Neuronal stem cell (in vitro differentiated cells): ENCODE measurements at regions not wholly inside any gene's neighbourhood (a gene's known extent, or its start where the extent isn't known, plus 50 kb on each side); places are given as distances from the start of the nearest gene placed in this dataset.
"Not testable (repeated sequence)": the region's sequence is repeated elsewhere in the genome, so short reads cannot be mapped to it uniquely, and the experiment has no call there.

Source experiments
- DNase-seq: peaks from one replicate; pipeline ENCODE4 v3.0.0-alpha.2; 2013; ENCODE audit warnings: low spot score
- H2AFZ ChIP-seq: one replicate; pipeline ENCODE4 v1.6.1; 2013; ENCODE audit warnings: mild to moderate bottlenecking, low read length, inconsistent platforms
- H2AK5ac ChIP-seq: 2 replicates; pipeline ENCODE4 v1.6.1; 2013; ENCODE audit warnings: low read depth, mild to moderate bottlenecking, inconsistent platforms, low read length, moderate library complexity, mixed read lengths
- H2BK120ac ChIP-seq: 2 replicates; pipeline ENCODE4 v1.6.1; 2013; ENCODE audit warnings: low read depth, mild to moderate bottlenecking, inconsistent platforms, low read length, moderate library complexity, mixed read lengths
- H2BK12ac ChIP-seq: one replicate; pipeline ENCODE4 v1.6.1; 2013; ENCODE audit warnings: low read length, inconsistent platforms
- H2BK15ac ChIP-seq: 2 replicates; pipeline ENCODE4 v1.6.1; 2013; ENCODE audit warnings: mild to moderate bottlenecking, low read length, inconsistent platforms, mixed read lengths
- H2BK5ac ChIP-seq: one replicate; pipeline ENCODE4 v1.6.1; 2013; ENCODE audit warnings: inconsistent platforms, mild to moderate bottlenecking, low read length, moderate library complexity
- H3K14ac ChIP-seq: one replicate; pipeline ENCODE4 v1.6.1; 2013; ENCODE audit warnings: low read length, inconsistent platforms
- H3K18ac ChIP-seq: 2 replicates; pipeline ENCODE4 v1.6.1; 2013; ENCODE audit warnings: low read length, inconsistent platforms
- H3K23ac ChIP-seq: 2 replicates; pipeline ENCODE4 v1.6.1; 2013; ENCODE audit warnings: low read depth, mild to moderate bottlenecking, mixed read lengths, low read length, inconsistent platforms; ENCODE audit not compliant: poor library complexity
- H3K27ac ChIP-seq: replicated peaks from 3 replicates; pipeline ENCODE4 v1.5.1; 2013; ENCODE audit warnings: low read length, inconsistent platforms
- H3K27me3 ChIP-seq, 3 experiments: 2 replicates each; pipeline ENCODE4 v1.6.1; 2013; ENCODE audit warnings: low read length in 3 of 3, mild to moderate bottlenecking in 2 of 3, inconsistent platforms in 1 of 3, low read depth in 1 of 3, mixed read lengths in 1 of 3, moderate library complexity in 1 of 3; ENCODE audit not compliant: control insufficient read depth in 3 of 3, insufficient read depth in 3 of 3
- H3K36me3 ChIP-seq, 2 donors: replicated peaks in 1 of 2; 2 replicates each; pipeline ENCODE4 v1.6.1; 2013; ENCODE audit warnings: low read length in 2 of 2; ENCODE audit not compliant: control insufficient read depth in 2 of 2, insufficient read depth in 2 of 2
- H3K4ac ChIP-seq: 2 replicates; pipeline ENCODE4 v1.6.1; 2013; ENCODE audit warnings: inconsistent platforms, mild to moderate bottlenecking, low read length, moderate library complexity
- H3K4me1 ChIP-seq, 2 donors: 1 replicate in 1 of 2; 2 replicates in 1 of 2; pipeline ENCODE4 v1.6.1; 2013; ENCODE audit warnings: low read length in 2 of 2, low read depth in 1 of 2; ENCODE audit not compliant: control insufficient read depth in 2 of 2, insufficient read depth in 1 of 2
- H3K4me2 ChIP-seq: one replicate; pipeline ENCODE4 v1.6.1; 2013; ENCODE audit warnings: mild to moderate bottlenecking, low read length, inconsistent platforms; ENCODE audit not compliant: insufficient read depth, poor library complexity, severe bottlenecking
- H3K4me3 ChIP-seq, 2 donors: 2 replicates each; pipeline ENCODE4 v1.5.1; 2013; ENCODE audit warnings: low read length in 2 of 2, mild to moderate bottlenecking in 2 of 2, inconsistent platforms in 1 of 2, moderate library complexity in 1 of 2
- H3K79me1 ChIP-seq: one replicate; pipeline ENCODE4 v1.6.1; 2013; ENCODE audit warnings: low read depth, mild to moderate bottlenecking, inconsistent platforms, low read length, moderate library complexity
- H3K9ac ChIP-seq: one replicate; pipeline ENCODE4 v1.6.1; 2013; ENCODE audit warnings: mild to moderate bottlenecking, low read depth, low read length, inconsistent platforms; ENCODE audit not compliant: poor library complexity
- H3K9me3 ChIP-seq, 2 donors: replicated peaks in 1 of 2; 2 replicates each; pipeline versions ENCODE3 to v1.6.1; 2013; ENCODE audit warnings: low read length in 2 of 2, mild to moderate bottlenecking in 2 of 2, inconsistent platforms in 1 of 2, low read depth in 1 of 2, mixed read lengths in 1 of 2, moderate library complexity in 1 of 2; ENCODE audit not compliant: control insufficient read depth in 2 of 2, insufficient read depth in 1 of 2
- H4K8ac ChIP-seq: one replicate; pipeline ENCODE4 v1.6.1; 2013; ENCODE audit warnings: low read depth, mild to moderate bottlenecking, inconsistent platforms, low read length, moderate library complexity
- H4K91ac ChIP-seq: one replicate; pipeline ENCODE4 v1.6.1; 2013; ENCODE audit warnings: low read length, low read depth, mild to moderate bottlenecking, inconsistent platforms; ENCODE audit not compliant: poor library complexity
- WGBS, 2 donors: extraction: QIAGEN DNeasy Blood & Tissue Kit; methylation state at CpG; one replicate each; pipeline ENCODE4 v1.1.7; 2013; ENCODE audit warnings: missing lambda C conversion rate in 2 of 2, mixed read lengths in 1 of 2; ENCODE audit not compliant: insufficient read length in 2 of 2, insufficient replicate concordance in 1 of 2; ENCODE audit errors: extremely low coverage in 2 of 2; 5-methylcytosine and 5-hydroxymethylcytosine counted together

GRCh38 chrX:93868289-93868965 is 194.4 kb downstream of the FAM133A start:
- no peak overlapping the region for H2BK15ac ChIP-seq
- H3K14ac ChIP-seq = no peak overlapping the region
- DNase-seq = no peak
- no peaks in the 10 kb centered on the region for H3K4me1 ChIP-seq
- no CpG with 5 or more reads among the region's 9 CpGs for WGBS, 2 donors
- H3K4ac ChIP-seq = no peak overlapping the region
- H3K9me3 ChIP-seq = no peaks in the 10 kb centered on the region
- no peak overlapping the region for H3K4me2 ChIP-seq
- H3K79me1 ChIP-seq = no peaks in the 10 kb centered on the region
- H3K27me3 ChIP-seq = no peaks in the 10 kb centered on the region
- no peak overlapping the region for H3K18ac ChIP-seq
- H3K4me3 ChIP-seq = no peak overlapping the region
- H2BK120ac ChIP-seq = no peak overlapping the region
- no peak overlapping the region for H4K91ac ChIP-seq
- H3K27ac ChIP-seq = no peak overlapping the region
- H3K23ac ChIP-seq = no peak overlapping the region
- H2AFZ ChIP-seq = no peak overlapping the region
- H3K36me3 ChIP-seq = no peaks in the 10 kb centered on the region
- H3K9ac ChIP-seq = no peak overlapping the region
- no peak overlapping the region for H4K8ac ChIP-seq
- no peak overlapping the region for H2AK5ac ChIP-seq
- no peak overlapping the region for H2BK12ac ChIP-seq
- H2BK5ac ChIP-seq = no peak overlapping the region

DNA sequence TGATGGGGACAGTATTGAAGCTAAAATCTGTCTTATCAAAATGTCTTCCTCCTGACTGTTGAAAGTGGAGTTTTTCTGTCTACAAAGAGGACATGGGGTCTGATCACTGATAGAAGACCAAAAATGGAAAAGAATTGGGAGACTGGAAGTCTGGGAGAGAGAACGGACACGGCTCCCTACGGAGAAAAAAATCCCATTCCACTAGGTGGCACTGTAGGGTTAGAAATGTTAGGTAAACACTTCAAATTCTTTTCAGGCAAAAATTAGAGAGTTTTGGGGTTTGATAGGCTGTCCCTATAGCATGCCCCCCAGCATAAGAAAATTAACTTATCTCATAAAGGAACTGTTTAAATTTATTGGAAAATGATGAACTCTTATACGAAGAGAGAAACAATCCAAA is 200.5 kb downstream of the FAM133A start:
- no peaks in the 10 kb centered on the region for H3K27me3 ChIP-seq
- H3K23ac ChIP-seq = no peak overlapping the region
- H3K9ac ChIP-seq = no peak overlapping the region
- no peak overlapping the region for H2BK5ac ChIP-seq
- WGBS, 2 donors = no CpG with 5 or more reads among the region's 4 CpGs
- H2BK15ac ChIP-seq = no peak overlapping the region
- H2AK5ac ChIP-seq = no peak overlapping the region
- no peak overlapping the region for H4K91ac ChIP-seq
- H3K9me3 ChIP-seq = no peaks in the 10 kb centered on the region
- no peak overlapping the region for H3K4ac ChIP-seq
- H2BK12ac ChIP-seq = no peak overlapping the region
- no peak overlapping the region for H3K18ac ChIP-seq
- no peaks in the 10 kb centered on the region for H3K36me3 ChIP-seq
- H3K14ac ChIP-seq = no peak overlapping the region
- no peaks in the 10 kb centered on the region for H3K4me1 ChIP-seq
- no peak overlapping the region for H3K27ac ChIP-seq
- no peak overlapping the region for H2BK120ac ChIP-seq
- H3K4me3 ChIP-seq = no peak overlapping the region
- no peaks in the 10 kb centered on the region for H3K79me1 ChIP-seq
- H2AFZ ChIP-seq = no peak overlapping the region
- no peak overlapping the region for H4K8ac ChIP-seq
- peak; percentile 12 for DNase-seq
- H3K4me2 ChIP-seq = no peak overlapping the region

DNA sequence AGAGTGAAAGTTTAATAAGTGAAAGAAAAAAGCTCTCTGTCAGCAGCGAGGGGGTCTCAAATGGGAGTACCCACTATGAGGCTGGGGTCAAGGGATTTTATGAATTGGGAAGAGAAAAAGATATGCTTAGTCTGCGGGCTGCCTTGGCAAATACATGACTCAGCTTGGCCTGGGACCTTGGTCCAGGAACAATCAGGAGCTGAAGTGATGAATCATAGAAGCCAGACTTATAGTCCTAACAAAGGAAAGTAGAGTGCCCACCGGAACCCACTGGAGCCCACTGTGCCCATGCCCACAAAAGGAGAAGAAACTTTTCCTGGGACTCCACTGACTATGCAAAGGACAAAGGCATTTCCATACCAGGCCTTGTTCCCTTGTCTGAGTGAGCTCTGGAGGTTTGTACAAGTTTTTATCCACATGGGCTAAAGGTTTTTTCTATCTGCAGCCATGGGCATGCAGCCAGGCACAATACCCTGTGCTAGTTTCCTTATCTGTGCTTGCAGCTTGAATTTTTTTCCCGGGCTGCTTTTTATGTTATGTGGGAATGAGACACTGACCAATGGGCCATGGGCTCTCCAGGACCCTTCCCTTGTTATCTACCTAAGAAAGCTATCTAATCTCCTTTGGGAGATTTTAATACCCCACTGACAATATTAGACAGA is 201.7 kb downstream of the FAM133A start:
- no CpG with 5 or more reads among the region's 4 CpGs for WGBS, 2 donors

DNA sequence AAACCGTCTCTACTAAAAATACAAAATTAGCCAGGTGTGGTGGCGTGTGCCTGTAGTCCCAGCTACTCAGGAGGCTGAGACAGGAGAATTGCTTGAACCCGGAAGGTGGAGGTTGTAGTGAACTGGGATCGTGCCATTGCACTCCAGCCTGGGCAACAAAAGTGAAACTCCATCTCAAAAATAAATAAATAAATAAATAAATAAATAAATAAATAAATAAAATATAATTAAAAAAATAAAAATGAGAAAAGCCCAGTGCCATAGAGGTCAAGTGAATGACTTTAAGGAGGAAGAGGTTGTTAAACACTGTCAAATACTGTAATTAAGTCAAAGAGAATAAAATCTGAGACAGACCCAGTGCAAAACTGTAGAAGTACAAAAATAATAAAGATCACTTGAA is 247.0 kb downstream of the FAM133A start:
- not testable (repeated sequence) for H3K14ac ChIP-seq, H3K23ac ChIP-seq, H2BK120ac ChIP-seq, H3K4ac ChIP-seq, H3K27ac ChIP-seq, H3K36me3 ChIP-seq, H3K18ac ChIP-seq, H3K79me1 ChIP-seq, H3K4me2 ChIP-seq, H2BK15ac ChIP-seq, H2AK5ac ChIP-seq, H3K9ac ChIP-seq, H3K4me1 ChIP-seq, H4K8ac ChIP-seq, H2BK5ac ChIP-seq, H4K91ac ChIP-seq, H3K4me3 ChIP-seq, H3K9me3 ChIP-seq, DNase-seq, H2BK12ac ChIP-seq, H2AFZ ChIP-seq, H3K27me3 ChIP-seq
- WGBS, 2 donors = no CpG with 5 or more reads among the region's 4 CpGs

More for the DNA sequence above, 201.7 kb downstream of the FAM133A start:
- H3K4me2 ChIP-seq = no peak overlapping the region
- no peak overlapping the region for H2BK15ac ChIP-seq
- H3K4ac ChIP-seq = no peak overlapping the region
- no peaks in the 10 kb centered on the region for H3K27me3 ChIP-seq
- H2BK120ac ChIP-seq = no peak overlapping the region
- no peaks in the 10 kb centered on the region for H3K79me1 ChIP-seq
- no peaks in the 10 kb centered on the region for H3K36me3 ChIP-seq
- no peaks in the 10 kb centered on the region for H3K9me3 ChIP-seq
- no peak overlapping the region for H3K9ac ChIP-seq
- H3K4me1 ChIP-seq = no peaks in the 10 kb centered on the region
- H3K14ac ChIP-seq = no peak overlapping the region
- no peak overlapping the region for H2AFZ ChIP-seq
- no peak overlapping the region for H3K23ac ChIP-seq
- H4K91ac ChIP-seq = no peak overlapping the region
- no peak overlapping the region for H2AK5ac ChIP-seq
- H3K4me3 ChIP-seq = no peak overlapping the region
- H4K8ac ChIP-seq = no peak overlapping the region
- H3K18ac ChIP-seq = no peak overlapping the region
- no peak for DNase-seq
- no peak overlapping the region for H3K27ac ChIP-seq
- H2BK5ac ChIP-seq = no peak overlapping the region
- H2BK12ac ChIP-seq = no peak overlapping the region
